Colon (tissue), 2 donors: ENCODE measurements at regions not wholly inside any gene's neighbourhood (a gene's known extent, or its start where the extent isn't known, plus 50 kb on each side); places are given as distances from the start of the nearest gene placed in this dataset.
"Not testable (repeated sequence)": the region's sequence is repeated elsewhere in the genome, so short reads cannot be mapped to it uniquely, and the experiment has no call there.

Source experiments
- FAIRE-seq: peaks from 2 replicates; lab custom pipeline; 2012; peaks lifted over from hg19 to GRCh38; lab: Jason Lieb, UNC
- donor health status: control.
- donor health status: control.

GRCh38 chr6:75031102-75031501 is 174.8 kb downstream of the COL12A1 start:
- FAIRE-seq: not testable (repeated sequence)

GRCh38 chr6:75029333-75029732 is 176.5 kb downstream of the COL12A1 start:
- FAIRE-seq: no peak

GRCh38 chr6:75025371-75025770 is 180.5 kb downstream of the COL12A1 start:
- no peak for FAIRE-seq

- no peak for FAIRE-seq
Measured at GRCh38 chr6:75024828-75025227, 181.0 kb downstream of the COL12A1 start.

- no peak for FAIRE-seq
Measured at GRCh38 chr6:75023634-75024033, 182.2 kb downstream of the COL12A1 start.

GRCh38 chr6:75020971-75021370 is 184.9 kb downstream of the COL12A1 start:
- FAIRE-seq: no peak

- no peak for FAIRE-seq
Measured at GRCh38 chr6:75020376-75020775, 185.5 kb downstream of the COL12A1 start.

- FAIRE-seq: no peak
Measured at GRCh38 chr6:75012018-75012417, 193.8 kb downstream of the COL12A1 start.

GRCh38 chr6:75003984-75004383 is 201.9 kb downstream of the COL12A1 start:
- FAIRE-seq: not testable (repeated sequence)

- no peak for FAIRE-seq
Measured at GRCh38 chr6:74997646-74998045, 208.2 kb downstream of the COL12A1 start.

- FAIRE-seq: no peak
Measured at GRCh38 chr6:74993136-74993535, 212.7 kb downstream of the COL12A1 start.

GRCh38 chr6:74991573-74992332 is 214.1 kb downstream of the COL12A1 start:
- no peak for FAIRE-seq

- no peak for FAIRE-seq
Measured at GRCh38 chr6:74979065-74979766, 226.6 kb downstream of the COL12A1 start.

GRCh38 chr6:74976701-74977100 is 229.2 kb downstream of the COL12A1 start:
- FAIRE-seq: no peak

GRCh38 chr6:74976026-74976425 is 229.8 kb downstream of the COL12A1 start:
- no peak for FAIRE-seq

GRCh38 chr6:74973591-74973990 is 232.3 kb downstream of the COL12A1 start:
- FAIRE-seq: no peak

- FAIRE-seq: no peak
Measured at GRCh38 chr6:74971633-74972032, 234.2 kb downstream of the COL12A1 start.

- FAIRE-seq: no peak
Measured at GRCh38 chr6:74969591-74970267, 236.1 kb downstream of the COL12A1 start.

- FAIRE-seq: no peak
Measured at GRCh38 chr6:74967821-74968220, 238.0 kb downstream of the COL12A1 start.

GRCh38 chr6:74966712-74967111 is 239.1 kb downstream of the COL12A1 start:
- no peak for FAIRE-seq

GRCh38 chr6:74964871-74965441 is 240.9 kb downstream of the COL12A1 start:
- FAIRE-seq: no peak

- no peak for FAIRE-seq
Measured at GRCh38 chr6:74956559-74957428, 249.1 kb downstream of the COL12A1 start.
